Activated naive CD8-positive, alpha-beta T cell treated with anti-CD3 and anti-CD28 coated beads, Interleukin-2, amount 50 U/mL, for 24 hours (primary cell): ENCODE measurements at regions not wholly inside any gene's neighbourhood (a gene's known extent, or its start where the extent isn't known, plus 50 kb on each side); places are given as distances from the start of the nearest gene placed in this dataset.
"Not testable (repeated sequence)": the region's sequence is repeated elsewhere in the genome, so short reads cannot be mapped to it uniquely, and the experiment has no call there.

Experiments used
- ATAC-seq: fragments of 150-1000 bp; cut with Tn5 transposase; one replicate; pipeline ENCODE4 v1.10.0; 2021
- DNase-seq: peaks from one replicate; pipeline ENCODE4 v3.0.0; 2021
- H3K27ac Mint-ChIP-seq: one replicate; pipeline ENCODE4 v1.8.0; 2021; ENCODE audit warnings: mild to moderate bottlenecking, mixed read lengths
- H3K27me3 Mint-ChIP-seq: one replicate; pipeline ENCODE4 v1.8.0; 2021; ENCODE audit warnings: mixed read lengths
- H3K36me3 Mint-ChIP-seq: one replicate; pipeline ENCODE4 v1.8.0; 2021; ENCODE audit warnings: low read depth, mixed read lengths
- H3K4me1 Mint-ChIP-seq: one replicate; pipeline ENCODE4 v1.8.0; 2021; ENCODE audit warnings: mixed read lengths
- H3K4me3 Mint-ChIP-seq: one replicate; pipeline ENCODE4 v1.8.0; 2021; ENCODE audit warnings: mild to moderate bottlenecking, moderate library complexity, mixed read lengths
- H3K9me3 Mint-ChIP-seq: one replicate; pipeline ENCODE4 v1.8.0; 2021; ENCODE audit warnings: mixed read lengths

DNA sequence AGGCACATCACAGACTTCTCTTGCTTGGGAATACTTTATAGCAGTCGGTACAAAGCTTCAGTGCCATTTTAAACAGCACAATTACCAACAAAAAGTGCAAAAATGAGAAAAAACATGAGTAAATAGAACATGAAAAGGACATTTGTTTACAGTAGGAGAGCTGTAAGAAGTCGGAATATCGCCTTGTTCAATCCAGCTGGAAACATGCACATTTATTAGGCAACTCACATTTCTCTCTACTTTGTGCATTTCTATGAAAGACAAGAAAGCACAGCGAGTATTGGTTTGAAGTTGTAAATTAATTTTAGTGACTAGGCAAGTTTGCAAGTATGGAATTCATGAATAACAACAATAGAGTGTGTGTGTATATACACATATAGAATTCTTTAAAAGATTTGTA lies 484.7 kb downstream of the DACH1 start:
- H3K36me3 Mint-ChIP-seq, result no peaks in the 10 kb centered on the region
- ATAC-seq, result no peak
- no peak overlapping the region for H3K27ac Mint-ChIP-seq
- H3K4me1 Mint-ChIP-seq, result no peaks in the 10 kb centered on the region
- H3K9me3 Mint-ChIP-seq, result peaks cover 9% of the 10 kb centered on the region
- H3K4me3 Mint-ChIP-seq, result no peak overlapping the region
- H3K27me3 Mint-ChIP-seq, result no peaks in the 10 kb centered on the region
- DNase-seq, result no peak

DNA sequence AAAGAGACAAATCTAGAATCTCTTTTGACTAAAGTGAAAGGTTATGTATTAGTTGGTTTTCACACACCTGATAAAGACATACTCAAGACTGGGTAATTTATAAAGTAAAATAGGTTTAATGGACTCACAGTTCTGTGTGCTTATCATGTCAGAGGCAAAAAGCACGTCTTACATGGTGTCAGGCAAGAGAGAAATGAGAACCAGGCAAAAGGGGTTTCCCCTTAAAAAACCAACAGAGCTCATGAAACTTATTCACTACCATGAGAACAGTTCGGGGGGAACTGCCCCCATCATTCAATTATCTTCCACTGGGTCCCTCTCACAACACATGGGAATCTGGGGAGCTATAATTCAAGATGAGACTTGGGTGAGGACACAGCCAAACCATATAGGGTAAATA lies 486.8 kb downstream of the DACH1 start:
- H3K9me3 Mint-ChIP-seq, result peaks cover 9% of the 10 kb centered on the region
- no peaks in the 10 kb centered on the region for H3K27me3 Mint-ChIP-seq
- no peaks in the 10 kb centered on the region for H3K36me3 Mint-ChIP-seq
- ATAC-seq (no peak), DNase-seq (no peak)
- H3K4me3 Mint-ChIP-seq, result no peak overlapping the region
- H3K27ac Mint-ChIP-seq, result no peak overlapping the region
- H3K4me1 Mint-ChIP-seq, result no peaks in the 10 kb centered on the region

DNA sequence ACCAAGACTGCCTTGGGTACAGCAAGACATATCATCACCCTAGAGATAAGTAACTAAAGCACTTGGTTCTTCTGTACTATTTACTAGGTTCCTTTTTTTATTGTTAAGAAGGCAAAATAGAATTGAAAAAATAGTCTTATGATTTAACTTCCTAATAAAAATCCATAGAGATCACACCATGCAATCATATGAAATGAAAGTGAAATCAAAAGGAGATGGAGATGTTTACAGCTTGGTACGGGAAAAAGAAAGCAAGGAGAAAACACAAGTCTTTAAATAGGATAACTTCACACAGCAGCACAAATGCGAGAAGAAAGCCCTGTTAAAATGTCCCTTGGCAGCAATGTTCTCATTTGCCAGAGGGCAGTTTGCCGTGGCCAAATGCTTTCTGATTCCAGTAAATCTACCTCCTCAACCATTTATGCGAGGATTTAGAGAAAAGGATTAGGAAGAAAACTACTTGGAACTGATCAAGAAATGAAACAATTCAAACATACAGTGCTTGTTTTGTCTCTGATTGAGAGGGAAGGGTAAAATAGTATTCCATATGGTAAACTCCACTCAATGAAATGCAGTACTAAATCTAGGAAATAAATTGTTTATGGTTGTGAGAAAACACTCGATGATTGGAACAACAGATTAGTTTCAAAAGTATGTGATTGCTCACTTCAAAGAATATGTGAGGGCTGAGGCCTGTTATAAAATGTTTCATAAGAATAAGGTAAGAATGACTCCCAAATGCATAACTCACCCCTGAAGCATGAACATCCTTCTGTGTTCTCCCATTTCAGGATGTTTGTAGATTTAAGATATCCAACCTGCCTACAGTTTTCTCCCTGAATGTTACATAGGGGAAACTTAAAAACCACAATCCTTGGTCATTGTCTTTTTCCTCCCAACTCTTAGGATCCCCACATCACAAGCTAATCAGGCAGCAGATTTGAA lies 487.8 kb downstream of the DACH1 start:
- no peak for ATAC-seq
- Mint-ChIP-seq H3K4me1 (no peaks in the 10 kb centered on the region), H3K27ac (no peak overlapping the region), H3K27me3 (no peaks in the 10 kb centered on the region), H3K4me3 (no peak overlapping the region), H3K9me3 (peaks cover 8% of the 10 kb centered on the region), H3K36me3 (no peaks in the 10 kb centered on the region)
- no peak for DNase-seq

DNA sequence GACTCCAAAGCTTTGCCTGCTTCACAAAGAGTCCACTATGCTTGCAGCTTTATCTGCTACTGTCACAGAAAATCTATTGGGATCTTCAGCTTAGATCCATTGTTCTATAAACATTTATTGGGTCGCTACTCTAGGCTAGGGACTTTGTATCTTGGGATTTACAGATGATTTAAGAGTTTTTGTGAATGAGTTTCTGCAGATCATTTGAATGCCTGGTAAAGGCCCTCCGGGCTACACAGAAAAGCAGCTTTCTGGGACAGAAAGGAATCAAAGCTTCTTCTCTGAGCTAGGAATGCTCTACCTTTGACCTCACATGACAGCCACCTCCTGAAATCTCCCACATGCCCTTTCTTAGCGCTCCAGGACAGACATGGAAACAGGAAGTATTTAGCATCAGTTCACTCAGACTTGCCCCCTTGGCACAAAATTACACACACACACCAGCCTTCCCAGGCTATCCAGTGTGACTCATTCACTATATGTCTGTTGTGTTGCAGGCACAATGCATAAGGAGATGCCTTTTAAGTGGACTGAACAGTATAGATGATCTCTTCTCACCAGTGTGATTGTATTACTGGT lies 492.4 kb downstream of the DACH1 start:
- no peaks in the 10 kb centered on the region for H3K36me3 Mint-ChIP-seq
- H3K9me3 Mint-ChIP-seq, result no peaks in the 10 kb centered on the region
- no peaks in the 10 kb centered on the region for H3K4me1 Mint-ChIP-seq
- DNase-seq (no peak), ATAC-seq (no peak)
- no peak overlapping the region for H3K27ac Mint-ChIP-seq
- no peaks in the 10 kb centered on the region for H3K27me3 Mint-ChIP-seq
- H3K4me3 Mint-ChIP-seq, result no peak overlapping the region

DNA sequence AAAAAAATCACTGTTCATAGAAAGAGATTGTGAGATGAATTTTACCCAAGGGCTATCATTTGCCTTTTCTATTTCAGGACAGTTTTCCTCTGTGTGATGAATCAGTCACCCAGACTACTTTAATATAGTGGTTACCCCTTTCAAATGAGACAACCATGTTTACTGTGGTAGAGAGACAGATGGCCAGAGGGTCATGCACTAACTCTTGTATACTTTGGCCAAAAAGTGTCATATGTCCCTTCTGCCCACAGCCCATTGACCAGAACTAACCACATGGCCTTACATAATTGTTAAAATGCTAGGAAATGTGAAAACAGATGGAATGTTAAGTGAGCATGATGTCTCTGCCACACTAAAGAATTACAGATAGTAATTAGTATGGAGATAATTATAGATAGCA lies 498.7 kb downstream of the DACH1 start:
- DNase-seq (no peak), ATAC-seq (no peak)
- Mint-ChIP-seq H3K4me1 (no peaks in the 10 kb centered on the region), H3K36me3 (no peaks in the 10 kb centered on the region), H3K9me3 (no peaks in the 10 kb centered on the region), H3K27me3 (no peaks in the 10 kb centered on the region), H3K27ac (no peak overlapping the region), H3K4me3 (no peak overlapping the region)

DNA sequence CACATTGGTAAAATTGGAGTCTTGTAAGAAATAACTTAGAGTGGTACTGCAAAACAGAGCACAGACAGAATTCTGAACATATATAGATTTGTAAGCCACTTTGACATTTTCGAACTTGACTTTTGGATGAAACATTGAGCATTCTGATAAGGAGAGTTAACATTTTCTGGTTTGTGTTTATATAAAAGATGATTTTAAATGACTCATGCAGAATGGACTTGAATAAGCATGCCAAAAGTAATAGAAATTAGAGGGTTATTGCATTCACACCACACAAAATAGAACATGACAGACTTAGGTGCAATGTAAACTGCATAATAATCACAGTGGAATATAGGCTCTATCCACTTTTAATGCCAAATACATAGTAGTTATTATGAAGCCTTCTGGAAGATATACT lies 507.0 kb downstream of the DACH1 start:
- ATAC-seq (no peak), DNase-seq (no peak)
- H3K4me1 Mint-ChIP-seq, result no peaks in the 10 kb centered on the region
- no peaks in the 10 kb centered on the region for H3K9me3 Mint-ChIP-seq
- no peak overlapping the region for H3K27ac Mint-ChIP-seq
- no peaks in the 10 kb centered on the region for H3K36me3 Mint-ChIP-seq
- no peak overlapping the region for H3K4me3 Mint-ChIP-seq
- no peaks in the 10 kb centered on the region for H3K27me3 Mint-ChIP-seq

DNA sequence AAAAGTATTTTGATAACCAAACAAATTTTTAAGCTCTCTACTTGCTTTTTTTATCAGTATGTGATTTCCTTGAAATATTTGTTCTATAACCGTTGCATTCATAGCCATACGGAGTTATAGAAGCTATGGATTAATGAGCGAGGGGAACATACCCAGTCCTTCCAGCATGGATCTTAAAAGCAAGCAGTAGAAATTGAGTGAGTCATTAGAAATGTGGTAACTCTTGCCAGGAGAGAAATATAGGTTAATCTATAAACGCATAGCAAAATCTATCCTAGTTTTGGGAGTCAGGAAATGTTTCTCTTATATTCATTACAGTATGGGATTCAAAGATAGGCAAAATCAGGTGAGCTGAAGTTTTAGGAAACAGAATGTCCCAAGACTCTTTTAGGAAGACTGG lies 507.4 kb downstream of the DACH1 start:
- ATAC-seq (no peak), DNase-seq (no peak)
- H3K4me3 Mint-ChIP-seq, result no peak overlapping the region
- no peaks in the 10 kb centered on the region for H3K4me1 Mint-ChIP-seq
- no peaks in the 10 kb centered on the region for H3K27me3 Mint-ChIP-seq
- H3K27ac Mint-ChIP-seq, result no peak overlapping the region
- H3K36me3 Mint-ChIP-seq, result no peaks in the 10 kb centered on the region
- no peaks in the 10 kb centered on the region for H3K9me3 Mint-ChIP-seq

DNA sequence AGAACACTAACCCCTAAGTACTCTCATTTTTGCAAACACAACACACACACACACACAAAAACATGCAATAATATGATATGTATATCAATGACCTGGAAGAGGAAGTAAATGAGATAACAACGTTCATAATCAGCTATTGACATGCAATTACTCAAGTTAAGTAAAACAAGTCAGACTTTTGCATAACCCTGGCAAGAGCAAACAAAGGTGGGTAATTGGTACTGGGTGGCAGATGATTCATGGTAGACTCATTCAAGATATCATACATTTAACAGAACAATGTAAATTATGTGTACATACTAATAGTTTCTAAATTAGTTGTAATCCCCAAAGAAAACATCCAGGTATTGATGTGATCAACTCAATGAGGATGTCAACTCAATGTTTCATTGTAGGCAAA lies 508.8 kb downstream of the DACH1 start:
- H3K36me3 Mint-ChIP-seq, result no peaks in the 10 kb centered on the region
- no peak overlapping the region for H3K27ac Mint-ChIP-seq
- no peaks in the 10 kb centered on the region for H3K9me3 Mint-ChIP-seq
- H3K27me3 Mint-ChIP-seq, result no peaks in the 10 kb centered on the region
- H3K4me3 Mint-ChIP-seq, result no peak overlapping the region
- no peak for ATAC-seq
- DNase-seq, result no peak
- no peaks in the 10 kb centered on the region for H3K4me1 Mint-ChIP-seq

DNA sequence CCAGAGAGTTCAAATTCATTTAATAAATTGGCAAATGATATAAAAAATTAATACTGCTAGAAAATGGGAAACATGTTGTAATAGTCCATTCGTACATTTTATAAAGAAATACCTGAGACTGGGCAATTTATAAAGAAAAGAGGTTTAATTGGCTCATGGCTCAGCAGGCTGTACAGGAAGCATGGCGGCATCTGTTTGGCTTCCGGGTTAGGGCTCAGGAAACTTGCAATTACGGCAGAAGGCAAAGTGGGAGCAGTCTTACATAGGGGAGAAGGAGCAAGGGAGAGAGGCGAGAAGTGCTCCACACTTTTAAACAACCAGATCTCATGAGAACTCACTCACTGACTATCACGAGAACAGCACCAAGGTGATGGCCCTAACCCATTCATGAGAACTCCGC lies 512.0 kb downstream of the DACH1 start:
- H3K9me3 Mint-ChIP-seq, result no peaks in the 10 kb centered on the region
- H3K4me1 Mint-ChIP-seq, result no peaks in the 10 kb centered on the region
- DNase-seq, result no peak
- no peaks in the 10 kb centered on the region for H3K27me3 Mint-ChIP-seq
- no peaks in the 10 kb centered on the region for H3K36me3 Mint-ChIP-seq
- ATAC-seq, result no peak
- no peak overlapping the region for H3K27ac Mint-ChIP-seq
- H3K4me3 Mint-ChIP-seq, result no peak overlapping the region

DNA sequence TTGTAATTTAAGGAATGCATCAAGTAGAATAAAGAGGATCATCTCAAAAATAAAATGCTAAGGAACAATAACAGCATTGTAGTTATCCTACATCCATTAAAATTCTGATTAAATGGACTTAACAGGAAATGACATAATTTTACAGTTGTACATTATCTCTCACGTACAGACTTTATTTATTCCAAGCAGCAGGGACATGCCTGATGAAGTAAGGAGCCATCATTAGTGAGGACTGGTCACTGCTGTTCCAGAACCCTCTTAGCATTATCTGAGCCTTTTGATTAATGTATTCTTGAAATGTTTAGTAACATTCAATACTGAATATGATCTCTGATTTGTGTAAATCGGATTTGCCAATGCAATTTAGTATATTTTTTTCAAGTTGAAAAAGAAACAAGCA lies 516.1 kb downstream of the DACH1 start:
- Mint-ChIP-seq H3K4me1 (no peaks in the 10 kb centered on the region), H3K36me3 (no peaks in the 10 kb centered on the region), H3K9me3 (peaks cover 5% of the 10 kb centered on the region), H3K27me3 (no peaks in the 10 kb centered on the region), H3K4me3 (no peak overlapping the region), H3K27ac (no peak overlapping the region)
- ATAC-seq (no peak), DNase-seq (no peak)

DNA sequence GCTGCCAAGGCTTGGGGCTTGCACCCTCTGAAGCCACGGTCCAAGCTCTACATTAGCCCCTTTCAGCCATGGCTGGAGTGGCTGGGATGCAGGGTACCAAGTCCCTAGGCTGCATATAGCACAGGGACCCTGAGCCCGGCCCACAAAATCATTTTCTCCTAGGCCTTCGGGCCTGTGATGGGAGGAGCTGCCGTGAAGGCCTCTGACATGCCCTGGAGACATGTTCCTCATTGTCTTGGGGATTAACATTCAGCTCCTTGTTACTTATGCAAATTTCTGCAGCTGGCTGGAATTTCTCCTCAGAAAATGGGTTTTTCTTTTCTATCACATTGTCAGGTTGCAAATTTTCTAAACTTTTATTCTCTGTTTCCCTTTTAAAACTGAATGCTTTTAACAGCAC lies 521.1 kb downstream of the DACH1 start:
- H3K27ac Mint-ChIP-seq, H3K4me3 Mint-ChIP-seq, H3K4me1 Mint-ChIP-seq, H3K27me3 Mint-ChIP-seq, DNase-seq, ATAC-seq, H3K36me3 Mint-ChIP-seq, H3K9me3 Mint-ChIP-seq: not testable (repeated sequence)

DNA sequence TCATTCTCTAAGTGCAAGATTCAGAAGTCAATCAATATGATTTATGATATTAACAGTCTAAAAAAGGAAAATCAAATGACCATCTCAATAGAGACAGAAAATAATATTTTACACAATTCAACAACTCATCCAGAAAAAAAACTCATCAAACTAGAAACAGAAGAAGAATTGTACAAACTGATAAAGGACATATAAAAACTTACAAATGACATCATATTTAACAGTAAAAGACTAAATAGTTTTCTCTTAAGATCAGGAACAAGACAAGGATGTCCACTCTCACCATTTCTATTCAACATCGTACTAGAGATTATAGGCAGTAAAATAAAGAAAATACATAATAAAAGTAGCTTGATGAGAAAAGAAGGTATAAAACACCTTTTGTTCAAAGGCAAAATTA lies 527.3 kb downstream of the DACH1 start:
- DNase-seq (no peak), ATAC-seq (no peak)
- Mint-ChIP-seq H3K4me3 (no peak overlapping the region), H3K27me3 (peaks cover 2% of the 10 kb centered on the region), H3K9me3 (no peaks in the 10 kb centered on the region), H3K4me1 (no peaks in the 10 kb centered on the region), H3K27ac (no peak overlapping the region), H3K36me3 (no peaks in the 10 kb centered on the region)

DNA sequence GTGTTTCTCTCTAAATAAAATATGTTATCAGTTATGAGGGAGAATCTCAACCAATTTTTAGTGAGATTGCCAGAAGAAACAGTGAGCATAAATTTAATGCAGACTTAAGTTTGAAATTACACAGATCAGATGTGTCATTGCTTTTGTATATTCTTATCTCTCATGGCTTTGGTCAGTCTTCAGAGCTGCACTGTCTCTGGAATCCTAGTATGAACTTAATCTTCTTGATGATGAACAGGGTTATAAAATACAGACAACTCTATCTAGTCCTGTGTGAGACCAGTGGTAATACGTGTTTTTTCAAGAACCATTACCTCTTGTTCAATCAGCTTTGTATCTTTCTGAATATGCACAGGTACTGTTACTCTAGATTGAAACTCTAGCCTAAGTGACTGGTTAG lies 528.0 kb downstream of the DACH1 start:
- H3K4me3 Mint-ChIP-seq, result no peak overlapping the region
- no peaks in the 10 kb centered on the region for H3K4me1 Mint-ChIP-seq
- no peaks in the 10 kb centered on the region for H3K9me3 Mint-ChIP-seq
- ATAC-seq, result no peak
- no peak for DNase-seq
- peaks cover 2% of the 10 kb centered on the region for H3K27me3 Mint-ChIP-seq
- no peaks in the 10 kb centered on the region for H3K36me3 Mint-ChIP-seq
- H3K27ac Mint-ChIP-seq, result no peak overlapping the region

DNA sequence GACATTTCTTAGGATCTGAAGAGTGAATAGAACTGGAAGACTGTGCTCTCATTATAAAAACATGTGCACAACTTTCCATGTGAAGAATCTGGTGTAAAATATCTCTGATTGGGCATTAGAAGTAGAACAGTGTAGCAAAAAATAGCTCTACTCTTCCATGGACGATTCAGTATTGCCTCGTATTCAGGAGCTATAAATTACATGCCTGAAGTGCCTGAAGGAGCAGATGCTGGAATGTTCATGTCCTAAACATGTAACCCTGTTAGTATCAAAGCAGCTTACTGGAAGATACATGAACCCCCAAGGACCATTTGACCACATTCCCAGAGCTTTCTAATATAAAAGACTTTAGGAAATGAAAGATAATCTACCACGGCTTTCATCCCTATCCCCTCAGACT lies 528.9 kb downstream of the DACH1 start:
- Mint-ChIP-seq H3K4me3 (no peak overlapping the region), H3K36me3 (no peaks in the 10 kb centered on the region), H3K27me3 (peaks cover 2% of the 10 kb centered on the region), H3K27ac (no peak overlapping the region), H3K4me1 (no peaks in the 10 kb centered on the region), H3K9me3 (no peaks in the 10 kb centered on the region)
- ATAC-seq (no peak), DNase-seq (no peak)

DNA sequence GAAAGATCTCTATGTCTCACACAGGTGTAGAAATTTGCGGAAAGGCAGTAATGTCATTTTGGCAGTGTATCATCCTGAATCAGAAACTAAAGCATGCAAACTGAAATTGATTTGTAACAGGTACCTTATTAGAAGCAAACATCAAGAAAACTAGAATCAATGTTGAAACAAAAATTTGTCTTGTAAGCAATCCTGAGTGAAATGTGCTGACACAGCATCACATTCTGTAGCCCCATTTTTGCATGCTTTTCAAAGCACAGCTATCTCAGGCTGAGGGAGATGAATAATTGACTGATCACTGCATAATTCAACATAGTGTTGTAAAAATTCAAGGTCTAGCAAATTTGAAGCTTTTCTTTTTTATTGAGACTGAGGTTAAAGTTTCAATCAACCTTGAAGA lies 539.7 kb downstream of the DACH1 start:
- Mint-ChIP-seq H3K36me3 (no peaks in the 10 kb centered on the region), H3K27me3 (peaks cover 4% of the 10 kb centered on the region)

More for the DNA sequence above, 539.7 kb downstream of the DACH1 start:
- Mint-ChIP-seq H3K4me3 (no peak overlapping the region), H3K4me1 (no peaks in the 10 kb centered on the region), H3K9me3 (no peaks in the 10 kb centered on the region), H3K27ac (no peak overlapping the region)
- no peak for DNase-seq
- no peak for ATAC-seq
